Endothelial cell of umbilical vein (primary cell): ENCODE measurements at regions not wholly inside any gene's neighbourhood (a gene's known extent, or its start where the extent isn't known, plus 50 kb on each side); places are given as distances from the start of the nearest gene placed in this dataset.

Experiments
- BruUV-seq: library from RNA; stranded (reverse); fragments of 400-500 nt; replicated peaks from 2 replicates; lab custom pipeline; 2021; lab: Mats Ljungman, UMichigan
- CTCF ChIA-PET: fragments of 300-600, 350-600 bp; sonication (Branson Sonifier 250); formaldehyde crosslinking; loops from one replicate; lab custom pipeline; 2021; ENCODE audit warnings: antibody characterized with exemption, inconsistent platforms; lab: Charles Lee
- POLR2A ChIA-PET: fragments of 300-600, 350-600 bp; sonication (Branson Sonifier 250); formaldehyde crosslinking; loops from one replicate; lab custom pipeline; 2021; ENCODE audit warnings: antibody characterized with exemption, inconsistent platforms; lab: Charles Lee
- DNase-seq: peaks from one replicate; pipeline ENCODE4 v3.0.0-alpha.2; 2011; ENCODE audit warnings: low read depth, low spot score
- FAIRE-seq: peaks from 2 replicates; lab custom pipeline; 2011; peaks lifted over from hg19 to GRCh38; lab: Jason Lieb, UNC
- H2AFZ ChIP-seq: 2 replicates; pipeline ENCODE4 v1.6.0; 2012; ENCODE audit warnings: low read depth, low read length, control low read depth, inconsistent platforms
- H3K27ac ChIP-seq: 2 replicates; pipeline ENCODE4 v1.5.1; 2011; ENCODE audit warnings: low read depth, mild to moderate bottlenecking, control low read depth, low read length, moderate library complexity; ENCODE audit not compliant: insufficient read depth
- H3K27me3 ChIP-seq, 2 experiments: 2 replicates each; pipeline versions ENCODE4 v1.6.0 to v1.6.1; 2011; ENCODE audit warnings: low read length in 2 of 2, mixed read lengths in 1 of 2; ENCODE audit not compliant: control insufficient read depth in 2 of 2, insufficient read depth in 2 of 2
- H3K36me3 ChIP-seq, 2 experiments: 2 replicates in 1 of 2; 3 replicates in 1 of 2; pipeline ENCODE4 v1.5.1; 2011; ENCODE audit warnings: low read length in 2 of 2, mild to moderate bottlenecking in 1 of 2, moderate library complexity in 1 of 2; ENCODE audit not compliant: control insufficient read depth in 2 of 2, insufficient read depth in 2 of 2; ENCODE audit errors: extremely low read depth in 1 of 2
- H3K4me1 ChIP-seq: 3 replicates; pipeline ENCODE4 v1.5.1; 2011; ENCODE audit warnings: mild to moderate bottlenecking, low read length; ENCODE audit not compliant: control insufficient read depth, insufficient read depth; ENCODE audit errors: extremely low read depth
- H3K4me2 ChIP-seq: 2 replicates; pipeline ENCODE4 v1.6.1; 2011; ENCODE audit warnings: low read length, control low read depth, mixed read lengths; ENCODE audit not compliant: insufficient read depth
- H3K4me3 ChIP-seq, 3 experiments: fragments of 200-600 bp in 1 of 3; sonication (generic), shearing (Covaris generic) in 1 of 3; replicated peaks in 1 of 3; 2 replicates each; pipeline ENCODE4 v1.5.1; 2011 to 2016; ENCODE audit warnings: control low read depth in 3 of 3, low read length in 3 of 3, mild to moderate bottlenecking in 2 of 3, inconsistent platforms in 1 of 3, low read depth in 1 of 3, moderate library complexity in 1 of 3; ENCODE audit not compliant: insufficient read depth in 1 of 3
- H3K79me2 ChIP-seq: 2 replicates; pipeline ENCODE4 v1.6.0; 2012; ENCODE audit warnings: low read length, inconsistent platforms; ENCODE audit not compliant: control insufficient read depth, insufficient read depth
- H3K9ac ChIP-seq: replicated peaks from 2 replicates; pipeline ENCODE3; 2011; ENCODE audit warnings: low read length, control low read depth; ENCODE audit not compliant: insufficient read depth; ENCODE audit errors: extremely low read depth
- H3K9me1 ChIP-seq: replicated peaks from 3 replicates; pipeline ENCODE4 v1.6.0; 2011; ENCODE audit warnings: mild to moderate bottlenecking, low read length; ENCODE audit not compliant: control insufficient read depth, insufficient read depth; ENCODE audit errors: extremely low read depth
- H3K9me3 ChIP-seq: replicated peaks from 2 replicates; pipeline ENCODE4 v1.5.1; 2012; ENCODE audit warnings: low read length, inconsistent platforms; ENCODE audit not compliant: control insufficient read depth, insufficient read depth
- H4K20me1 ChIP-seq: replicated peaks from 2 replicates; pipeline ENCODE3; 2011; ENCODE audit warnings: mild to moderate bottlenecking, low read length; ENCODE audit not compliant: control insufficient read depth, insufficient read depth; ENCODE audit errors: extremely low read depth
- EZH2 ChIP-seq: IDR thresholded peaks from 2 replicates; pipeline ENCODE4 v1.6.1; 2012; ENCODE audit warnings: borderline replicate concordance, low read depth, mild to moderate bottlenecking, moderate library complexity, low read length, inconsistent platforms; ENCODE audit not compliant: severe bottlenecking
- FOS ChIP-seq: IDR thresholded peaks from 2 replicates; pipeline ENCODE4 v1.6.1; 2011; ENCODE audit warnings: mild to moderate bottlenecking, low read length, moderate library complexity, borderline replicate concordance; ENCODE audit not compliant: insufficient read depth
- GATA2 ChIP-seq: IDR thresholded peaks from 2 replicates; pipeline ENCODE4 v1.7.0; 2011; ENCODE audit warnings: low read depth, mild to moderate bottlenecking, moderate library complexity, mixed read lengths, low read length; ENCODE audit not compliant: insufficient read length, insufficient read depth
- JUN ChIP-seq: IDR thresholded peaks from 2 replicates; pipeline ENCODE4 v1.6.1; 2011; ENCODE audit warnings: borderline replicate concordance, low read depth; ENCODE audit not compliant: insufficient read length, insufficient read depth
- MYC ChIP-seq: IDR thresholded peaks from one replicate; pipeline ENCODE4 v1.6.1; 2011; ENCODE audit warnings: mild to moderate bottlenecking, low read depth, low read length
- POLR2A ChIP-seq: IDR thresholded peaks from 2 replicates; pipeline ENCODE4 v1.6.1; 2012; ENCODE audit warnings: low read depth, mild to moderate bottlenecking, control low read depth, low read length
- POLR2AphosphoS5 ChIP-seq: IDR thresholded peaks from 2 replicates; pipeline ENCODE4 v1.6.1; 2012; ENCODE audit warnings: low read depth, mild to moderate bottlenecking, control low read depth, low read length, moderate library complexity; ENCODE audit not compliant: insufficient read depth
- dilution Hi-C: fragments of 300-500 bp; cut with MboI; formaldehyde crosslinking; loops from one replicate; pipeline ENCODE4 v1.15.0; 2019; ENCODE audit warnings: low sequenced_read_pairs; ENCODE audit not compliant: extremely low pct_ligation_motif_present
- intact Hi-C: fragments of 100-400 bp; cut with micrococcal nuclease; formaldehyde crosslinking; loops from one replicate; pipeline ENCODE4 v1.10.0; 2022
- TF ChIP-seq, protein P1 (sequence below), 2 donors: IDR thresholded peaks; 1 replicate in 1 of 2; 2 replicates in 1 of 2; pipeline ENCODE4 v1.5.1; 2011; ENCODE audit warnings: low read length in 2 of 2, mild to moderate bottlenecking in 2 of 2, moderate library complexity in 2 of 2, control low read depth in 1 of 2, inconsistent platforms in 1 of 2, low read depth in 1 of 2; ENCODE audit not compliant: insufficient read depth in 1 of 2; ENCODE audit errors: extremely low read depth in 1 of 2
- TF ChIP-seq, protein P2 (sequence below): IDR thresholded peaks from 2 replicates; pipeline ENCODE4 v1.6.1; 2011; ENCODE audit not compliant: insufficient read depth, insufficient read length

DNA sequence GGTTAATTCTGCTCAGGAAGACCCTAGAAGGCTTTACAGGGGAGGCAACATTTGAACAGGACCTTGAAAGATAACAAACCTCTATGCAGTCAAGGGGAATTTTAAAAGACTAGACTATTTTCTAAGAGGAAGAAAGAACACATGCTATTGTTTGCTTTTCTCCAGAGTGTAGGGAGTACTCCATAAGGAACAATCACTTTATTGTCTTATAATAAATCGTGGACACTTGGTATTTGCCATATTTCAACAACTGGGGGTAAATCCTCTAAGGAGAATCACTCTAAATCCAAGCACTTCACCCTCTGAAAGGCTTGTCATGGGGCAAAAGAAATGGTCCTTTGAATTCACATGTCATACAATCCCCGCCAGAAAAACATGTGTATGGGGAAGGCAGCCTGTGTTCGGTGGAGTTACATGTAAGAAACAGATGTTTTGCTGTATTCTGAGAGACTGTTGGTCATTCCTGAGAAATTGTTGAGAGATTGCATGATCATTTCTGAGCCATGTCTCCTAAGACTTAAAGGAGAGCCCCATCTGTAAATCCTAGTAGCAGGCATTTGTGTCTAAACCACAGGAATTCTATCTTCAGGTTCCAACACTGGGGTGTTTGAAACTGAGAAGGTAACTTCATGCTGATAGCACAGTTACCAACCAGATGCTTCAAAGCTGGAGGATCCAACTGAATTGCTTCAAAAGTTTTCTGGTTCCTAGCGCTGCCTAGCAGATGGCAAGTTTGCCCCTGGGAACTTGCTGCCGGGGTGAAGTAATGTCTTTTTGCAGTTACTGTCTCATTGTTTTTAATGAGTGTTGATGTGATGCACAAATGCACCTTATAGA lies 66.8 kb downstream of the FZD4 start:
- Histone ChIP-seq H2AFZ (no peak overlapping the region), H3K4me1 (no peaks in the 10 kb centered on the region), H3K27me3 (no peaks in the 10 kb centered on the region), H3K9ac (no peak overlapping the region), H4K20me1 (no peaks in the 10 kb centered on the region), H3K9me3 (no peaks in the 10 kb centered on the region), H3K4me2 (no peak overlapping the region), H3K36me3 (peaks cover 0 to 1% of the 10 kb centered on the region in 2 experiments), H3K79me2 (no peaks in the 10 kb centered on the region), H3K4me3 (no peak overlapping the region), H3K9me1 (no peaks in the 10 kb centered on the region), H3K27ac (no peak overlapping the region)
- FAIRE-seq (no peak), DNase-seq (no peak)
- ChIA-PET POLR2A (no interaction called here), CTCF (no interaction called here)
- TF ChIP-seq POLR2AphosphoS5, result no peak
- TF ChIP-seq GATA2, result no peak
- TF ChIP-seq, protein P1, sequence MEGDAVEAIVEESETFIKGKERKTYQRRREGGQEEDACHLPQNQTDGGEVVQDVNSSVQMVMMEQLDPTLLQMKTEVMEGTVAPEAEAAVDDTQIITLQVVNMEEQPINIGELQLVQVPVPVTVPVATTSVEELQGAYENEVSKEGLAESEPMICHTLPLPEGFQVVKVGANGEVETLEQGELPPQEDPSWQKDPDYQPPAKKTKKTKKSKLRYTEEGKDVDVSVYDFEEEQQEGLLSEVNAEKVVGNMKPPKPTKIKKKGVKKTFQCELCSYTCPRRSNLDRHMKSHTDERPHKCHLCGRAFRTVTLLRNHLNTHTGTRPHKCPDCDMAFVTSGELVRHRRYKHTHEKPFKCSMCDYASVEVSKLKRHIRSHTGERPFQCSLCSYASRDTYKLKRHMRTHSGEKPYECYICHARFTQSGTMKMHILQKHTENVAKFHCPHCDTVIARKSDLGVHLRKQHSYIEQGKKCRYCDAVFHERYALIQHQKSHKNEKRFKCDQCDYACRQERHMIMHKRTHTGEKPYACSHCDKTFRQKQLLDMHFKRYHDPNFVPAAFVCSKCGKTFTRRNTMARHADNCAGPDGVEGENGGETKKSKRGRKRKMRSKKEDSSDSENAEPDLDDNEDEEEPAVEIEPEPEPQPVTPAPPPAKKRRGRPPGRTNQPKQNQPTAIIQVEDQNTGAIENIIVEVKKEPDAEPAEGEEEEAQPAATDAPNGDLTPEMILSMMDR (IDR thresholded peaks at IDR 0.05; ENCODE audit: extremely low read depth in 1 of 2, insufficient read depth in 1 of 2, low read depth in 1 of 2, low read length in 2 of 2), result no peak
- no peak for TF ChIP-seq POLR2A
- no peak for TF ChIP-seq MYC
- no peak for TF ChIP-seq FOS
- no peak for TF ChIP-seq EZH2
- TF ChIP-seq, protein P2, sequence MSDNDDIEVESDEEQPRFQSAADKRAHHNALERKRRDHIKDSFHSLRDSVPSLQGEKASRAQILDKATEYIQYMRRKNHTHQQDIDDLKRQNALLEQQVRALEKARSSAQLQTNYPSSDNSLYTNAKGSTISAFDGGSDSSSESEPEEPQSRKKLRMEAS, result no peak
- TF ChIP-seq JUN, result no peak
- no TSS peak for BruUV-seq
- dilution Hi-C loops, result no loop called here
- intact Hi-C loops, result no loop called here
